Neural cell (in vitro differentiated cells): ENCODE measurements at regions not wholly inside any gene's neighbourhood (a gene's known extent, or its start where the extent isn't known, plus 50 kb on each side); places are given as distances from the start of the nearest gene placed in this dataset.

Experiments
- EP300 ChIP-seq: fragments of 450-650 bp; conservative IDR thresholded peaks from 2 replicates; pipeline ENCODE4 v1.6.1; 2014; ENCODE audit warnings: antibody characterized with exemption, mild to moderate bottlenecking, moderate library complexity; ENCODE audit not compliant: poor library complexity, severe bottlenecking
- POLR2AphosphoS5 ChIP-seq: IDR thresholded peaks from 2 replicates; pipeline ENCODE4 v1.6.1; 2012
- SMC3 ChIP-seq: fragments of 450-650 bp; conservative IDR thresholded peaks from 2 replicates; pipeline ENCODE4 v1.6.1; 2014; ENCODE audit warnings: antibody characterized with exemption, mild to moderate bottlenecking, moderate library complexity; ENCODE audit not compliant: poor library complexity
- TF ChIP-seq, protein P1 (sequence below): fragments of 450-650 bp; IDR thresholded peaks from 2 replicates; pipeline ENCODE4 v1.5.1; 2014; ENCODE audit warnings: antibody characterized with exemption, mild to moderate bottlenecking, moderate library complexity; ENCODE audit not compliant: poor library complexity, severe bottlenecking

DNA sequence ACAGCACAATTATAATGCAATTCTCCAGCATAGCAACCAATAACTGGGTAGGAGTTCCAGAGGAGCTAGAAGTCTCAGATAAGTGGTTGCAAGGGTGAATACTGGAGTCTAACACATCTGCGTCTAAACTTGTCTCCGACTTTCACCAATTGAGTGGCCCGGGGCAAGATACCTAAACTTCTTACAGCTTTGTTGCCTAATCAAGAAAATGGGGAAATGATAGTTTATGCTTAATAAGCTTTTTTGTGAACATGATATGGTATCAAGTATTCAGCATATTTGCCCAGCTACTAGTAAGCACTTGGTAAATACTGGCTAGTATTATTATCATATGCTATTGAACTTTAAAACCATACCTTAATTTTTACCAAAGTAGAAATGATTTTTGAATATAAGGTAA lies 183.5 kb downstream of the KCNJ2 start:
- TF ChIP-seq POLR2AphosphoS5 (no peak), SMC3 (no peak), EP300 (no peak)
- TF ChIP-seq, protein P1, sequence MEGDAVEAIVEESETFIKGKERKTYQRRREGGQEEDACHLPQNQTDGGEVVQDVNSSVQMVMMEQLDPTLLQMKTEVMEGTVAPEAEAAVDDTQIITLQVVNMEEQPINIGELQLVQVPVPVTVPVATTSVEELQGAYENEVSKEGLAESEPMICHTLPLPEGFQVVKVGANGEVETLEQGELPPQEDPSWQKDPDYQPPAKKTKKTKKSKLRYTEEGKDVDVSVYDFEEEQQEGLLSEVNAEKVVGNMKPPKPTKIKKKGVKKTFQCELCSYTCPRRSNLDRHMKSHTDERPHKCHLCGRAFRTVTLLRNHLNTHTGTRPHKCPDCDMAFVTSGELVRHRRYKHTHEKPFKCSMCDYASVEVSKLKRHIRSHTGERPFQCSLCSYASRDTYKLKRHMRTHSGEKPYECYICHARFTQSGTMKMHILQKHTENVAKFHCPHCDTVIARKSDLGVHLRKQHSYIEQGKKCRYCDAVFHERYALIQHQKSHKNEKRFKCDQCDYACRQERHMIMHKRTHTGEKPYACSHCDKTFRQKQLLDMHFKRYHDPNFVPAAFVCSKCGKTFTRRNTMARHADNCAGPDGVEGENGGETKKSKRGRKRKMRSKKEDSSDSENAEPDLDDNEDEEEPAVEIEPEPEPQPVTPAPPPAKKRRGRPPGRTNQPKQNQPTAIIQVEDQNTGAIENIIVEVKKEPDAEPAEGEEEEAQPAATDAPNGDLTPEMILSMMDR = no peak
